H9 (cell line): ENCODE measurements at regions not wholly inside any gene's neighbourhood (a gene's known extent, or its start where the extent isn't known, plus 50 kb on each side); places are given as distances from the start of the nearest gene placed in this dataset.
A peak's percentile ranks its signal among the peaks of the same experiment; 100 is the strongest.

Experiments used
- DNase-seq: peaks from one replicate; pipeline ENCODE4 v3.0.0-alpha.2; 2017
- H2AFZ ChIP-seq: one replicate; pipeline ENCODE4 v1.6.1; 2013; ENCODE audit warnings: mild to moderate bottlenecking, low read length, control low read depth, moderate library complexity
- H2AK5ac ChIP-seq: 2 replicates; pipeline ENCODE4 v1.6.1; 2013; ENCODE audit warnings: low read length, control low read depth, mixed read lengths; ENCODE audit not compliant: insufficient read length
- H2BK120ac ChIP-seq: one replicate; pipeline ENCODE4 v1.6.1; 2013; ENCODE audit warnings: low read depth, mild to moderate bottlenecking, low read length, control low read depth, inconsistent platforms; ENCODE audit not compliant: poor library complexity, severe bottlenecking
- H2BK12ac ChIP-seq: 2 replicates; pipeline ENCODE4 v1.6.1; 2013; ENCODE audit warnings: low read length, control low read depth, mixed read lengths, low read depth; ENCODE audit not compliant: insufficient read length
- H2BK15ac ChIP-seq: 2 replicates; pipeline ENCODE4 v1.6.1; 2013; ENCODE audit warnings: low read depth, low read length, control low read depth
- H2BK20ac ChIP-seq: one replicate; pipeline ENCODE4 v1.6.1; 2013; ENCODE audit warnings: low read depth, mild to moderate bottlenecking, low read length, control low read depth, inconsistent platforms; ENCODE audit not compliant: poor library complexity, severe bottlenecking
- H2BK5ac ChIP-seq: 2 replicates; pipeline ENCODE4 v1.6.1; 2013; ENCODE audit warnings: low read length, control low read depth, mixed read lengths; ENCODE audit not compliant: insufficient read length
- H3K14ac ChIP-seq: 2 replicates; pipeline ENCODE4 v1.6.1; 2013; ENCODE audit warnings: low read length, control low read depth; ENCODE audit not compliant: insufficient read depth
- H3K18ac ChIP-seq: 2 replicates; pipeline ENCODE4 v1.6.1; 2013; ENCODE audit warnings: low read depth, mild to moderate bottlenecking, mixed read lengths, low read length, control low read depth; ENCODE audit not compliant: insufficient read length
- H3K23ac ChIP-seq: 2 replicates; pipeline ENCODE4 v1.6.1; 2013; ENCODE audit warnings: low read length, control low read depth, mixed read lengths, low read depth; ENCODE audit not compliant: insufficient read length
- H3K23me2 ChIP-seq: 2 replicates; pipeline ENCODE4 v1.6.1; 2013; ENCODE audit warnings: low read depth, mild to moderate bottlenecking, mixed read lengths, low read length, control low read depth; ENCODE audit not compliant: insufficient read length, poor library complexity, severe bottlenecking
- H3K27ac ChIP-seq: 2 replicates; pipeline ENCODE4 v1.5.1; 2013; ENCODE audit warnings: low read length, control low read depth, mixed read lengths, low read depth; ENCODE audit not compliant: insufficient read length
- H3K27me3 ChIP-seq: 2 replicates; pipeline ENCODE4 v1.6.1; 2013; ENCODE audit warnings: low read length, control low read depth, inconsistent platforms; ENCODE audit not compliant: insufficient read depth
- H3K4ac ChIP-seq: 2 replicates; pipeline ENCODE4 v1.6.1; 2013; ENCODE audit warnings: low read depth, mild to moderate bottlenecking, control low read depth, inconsistent platforms, low read length, moderate library complexity
- H3K4me1 ChIP-seq: 2 replicates; pipeline ENCODE4 v1.6.1; 2013; ENCODE audit warnings: low read length, control low read depth, inconsistent platforms; ENCODE audit not compliant: insufficient read depth
- H3K4me2 ChIP-seq: 2 replicates; pipeline ENCODE4 v1.6.1; 2013; ENCODE audit warnings: low read length, control low read depth, mixed read lengths; ENCODE audit not compliant: insufficient read length, insufficient read depth
- H3K56ac ChIP-seq: 2 replicates; pipeline ENCODE4 v1.6.1; 2013; ENCODE audit warnings: low read depth, mild to moderate bottlenecking, mixed read lengths, low read length, control low read depth; ENCODE audit not compliant: insufficient read length
- H3K79me1 ChIP-seq: 2 replicates; pipeline ENCODE4 v1.6.1; 2013; ENCODE audit warnings: low read depth, mild to moderate bottlenecking, moderate library complexity, low read length, control low read depth, inconsistent platforms; ENCODE audit not compliant: insufficient read depth, poor library complexity, severe bottlenecking
- H3K79me2 ChIP-seq: 2 replicates; pipeline ENCODE4 v1.6.1; 2013; ENCODE audit warnings: low read length, control low read depth, inconsistent platforms; ENCODE audit not compliant: insufficient read depth
- H3K9ac ChIP-seq: 2 replicates; pipeline ENCODE4 v1.6.1; 2013; ENCODE audit warnings: low read length, control low read depth, mixed read lengths; ENCODE audit not compliant: insufficient read length; ENCODE audit errors: extremely low read depth
- H3K9me3 ChIP-seq: one replicate; pipeline ENCODE4 v1.6.1; 2013; ENCODE audit warnings: low read depth, low read length, inconsistent platforms; ENCODE audit not compliant: control insufficient read depth
- H3T11ph ChIP-seq: one replicate; pipeline ENCODE4 v1.6.1; 2013; ENCODE audit warnings: mild to moderate bottlenecking, low read length, control low read depth, inconsistent platforms
- H4K20me1 ChIP-seq: one replicate; pipeline ENCODE4 v1.6.1; 2013; ENCODE audit not compliant: control insufficient read depth, insufficient read length, insufficient read depth
- H4K5ac ChIP-seq: 2 replicates; pipeline ENCODE4 v1.6.1; 2013; ENCODE audit warnings: low read depth, mild to moderate bottlenecking, mixed read lengths, low read length, control low read depth; ENCODE audit not compliant: insufficient read length
- H4K8ac ChIP-seq: replicated peaks from 2 replicates; pipeline ENCODE4 v1.6.1; 2013; ENCODE audit warnings: low read length, control low read depth, mixed read lengths, low read depth; ENCODE audit not compliant: insufficient read length
- H4K91ac ChIP-seq: 2 replicates; pipeline ENCODE4 v1.6.1; 2013; ENCODE audit warnings: low read depth, mild to moderate bottlenecking, moderate library complexity, mixed read lengths, low read length, control low read depth; ENCODE audit not compliant: insufficient read length
- H3K27ac Mint-ChIP-seq, 3 experiments: 2 replicates in 2 of 3; 3 replicates in 1 of 3; pipeline ENCODE4 v1.8.0; 2020 to 2021; ENCODE audit warnings: mixed read lengths in 3 of 3, mild to moderate bottlenecking in 1 of 3, moderate library complexity in 1 of 3
- H3K27me3 Mint-ChIP-seq: 2 replicates; pipeline ENCODE4 v1.8.0; 2021; ENCODE audit warnings: low read depth, mild to moderate bottlenecking, moderate library complexity, mixed read lengths
- H3K36me3 Mint-ChIP-seq, 3 experiments: 2 replicates in 2 of 3; 3 replicates in 1 of 3; pipeline ENCODE4 v1.8.0; 2020 to 2021; ENCODE audit warnings: low read depth in 3 of 3, mixed read lengths in 3 of 3; ENCODE audit not compliant: insufficient read depth in 1 of 3
- H3K4me1 Mint-ChIP-seq, 2 experiments: 2 replicates each; pipeline ENCODE4 v1.8.0; 2020; ENCODE audit warnings: mixed read lengths in 2 of 2
- H3K4me3 Mint-ChIP-seq, 2 experiments: 2 replicates in 1 of 2; 3 replicates in 1 of 2; pipeline ENCODE4 v1.8.0; 2020 to 2021; ENCODE audit warnings: mild to moderate bottlenecking in 2 of 2, mixed read lengths in 2 of 2, moderate library complexity in 1 of 2
- H3K9me3 Mint-ChIP-seq, 2 experiments: 2 replicates in 1 of 2; 3 replicates in 1 of 2; pipeline ENCODE4 v1.8.0; 2020; ENCODE audit warnings: mild to moderate bottlenecking in 2 of 2, mixed read lengths in 2 of 2, moderate library complexity in 1 of 2
- WGBS: extraction: QIAGEN DNeasy Blood & Tissue Kit; methylation state at CpG from one replicate; pipeline ENCODE4 v1.1.7; 2013; ENCODE audit warnings: missing lambda C conversion rate, low lambda C conversion rate, mixed read lengths; ENCODE audit not compliant: insufficient read length; ENCODE audit errors: extremely low coverage; 5-methylcytosine and 5-hydroxymethylcytosine counted together
- TF ChIP-seq, protein P1 (sequence below): fragments of 200-600 bp; sonication (generic); conservative IDR thresholded peaks from 3 replicates; pipeline ENCODE4 v1.8.0; 2021; ENCODE audit warnings: antibody characterized with exemption, mild to moderate bottlenecking

GRCh38 chr3:159850481-159850880 is 138.2 kb upstream of the IL12A start:
- TF ChIP-seq, protein P1, sequence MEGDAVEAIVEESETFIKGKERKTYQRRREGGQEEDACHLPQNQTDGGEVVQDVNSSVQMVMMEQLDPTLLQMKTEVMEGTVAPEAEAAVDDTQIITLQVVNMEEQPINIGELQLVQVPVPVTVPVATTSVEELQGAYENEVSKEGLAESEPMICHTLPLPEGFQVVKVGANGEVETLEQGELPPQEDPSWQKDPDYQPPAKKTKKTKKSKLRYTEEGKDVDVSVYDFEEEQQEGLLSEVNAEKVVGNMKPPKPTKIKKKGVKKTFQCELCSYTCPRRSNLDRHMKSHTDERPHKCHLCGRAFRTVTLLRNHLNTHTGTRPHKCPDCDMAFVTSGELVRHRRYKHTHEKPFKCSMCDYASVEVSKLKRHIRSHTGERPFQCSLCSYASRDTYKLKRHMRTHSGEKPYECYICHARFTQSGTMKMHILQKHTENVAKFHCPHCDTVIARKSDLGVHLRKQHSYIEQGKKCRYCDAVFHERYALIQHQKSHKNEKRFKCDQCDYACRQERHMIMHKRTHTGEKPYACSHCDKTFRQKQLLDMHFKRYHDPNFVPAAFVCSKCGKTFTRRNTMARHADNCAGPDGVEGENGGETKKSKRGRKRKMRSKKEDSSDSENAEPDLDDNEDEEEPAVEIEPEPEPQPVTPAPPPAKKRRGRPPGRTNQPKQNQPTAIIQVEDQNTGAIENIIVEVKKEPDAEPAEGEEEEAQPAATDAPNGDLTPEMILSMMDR, result no peak
- H3K18ac ChIP-seq, result no peak overlapping the region
- no peak overlapping the region for H4K91ac ChIP-seq
- Mint-ChIP-seq H3K36me3 (peaks cover 2 to 16% (median 13%) of the 10 kb centered on the region in 3 experiments; a peak in 6 of 7 replicates), H3K27me3 (no peaks in the 10 kb centered on the region), H3K27ac (peak overlapping the region in 2 of 3 experiments; percentile 13 to 75; a peak in 1 of 7 replicates), H3K9me3 (peaks cover 7 to 21% of the 10 kb centered on the region in 2 experiments; a peak in 4 of 5 replicates), H3K4me1 (peaks cover 34 to 41% of the 10 kb centered on the region in 2 experiments), H3K4me3 (no peak overlapping the region)
- peaks cover 2% of the 10 kb centered on the region; the same call in 1 of the 2 replicates for H3K79me2 ChIP-seq
- no peak overlapping the region for H3K9ac ChIP-seq
- H3K27me3 ChIP-seq, result no peaks in the 10 kb centered on the region
- no peak overlapping the region for H3K23ac ChIP-seq
- H4K5ac ChIP-seq, result no peak overlapping the region
- no peaks in the 10 kb centered on the region for H3K23me2 ChIP-seq
- no peak overlapping the region for H3K4me2 ChIP-seq
- H3K4me1 ChIP-seq, result peaks cover 4% of the 10 kb centered on the region; the same call in 1 of the 2 replicates
- no peak overlapping the region for H3K27ac ChIP-seq
- no CpG with 5 or more reads among the region's 4 CpGs for WGBS
- H3K9me3 ChIP-seq, result no peaks in the 10 kb centered on the region
- no peak overlapping the region for H2AK5ac ChIP-seq
- no peak overlapping the region for H3K56ac ChIP-seq
- no peak overlapping the region for H3K14ac ChIP-seq
- H4K20me1 ChIP-seq, result no peaks in the 10 kb centered on the region
- H4K8ac ChIP-seq, result no peak overlapping the region
- H3K79me1 ChIP-seq, result no peaks in the 10 kb centered on the region
- no peak overlapping the region for H3T11ph ChIP-seq
- no peak overlapping the region for H2AFZ ChIP-seq
- H2BK5ac ChIP-seq, result no peak overlapping the region
- DNase-seq, result no peak
- H2BK20ac ChIP-seq, result no peak overlapping the region
- no peak overlapping the region for H2BK15ac ChIP-seq
- H2BK120ac ChIP-seq, result no peak overlapping the region
- H2BK12ac ChIP-seq, result no peak overlapping the region
- H3K4ac ChIP-seq, result no peak overlapping the region
